Upper lobe of left lung (tissue), 4 donors: ENCODE measurements at regions not wholly inside any gene's neighbourhood (a gene's known extent, or its start where the extent isn't known, plus 50 kb on each side); places are given as distances from the start of the nearest gene placed in this dataset.

Source experiments
- EP300 ChIP-seq, 4 donors: sonication (generic); formaldehyde crosslinking; IDR thresholded peaks; one replicate each; pipeline ENCODE4 v1.5.1; 2017; ENCODE audit warnings: antibody characterized with exemption in 4 of 4, control low read depth in 2 of 4
- POLR2A ChIP-seq, 4 donors: fragments of 450-650 bp; IDR thresholded peaks; one replicate each; pipeline ENCODE4 v1.5.1; 2016 to 2017; ENCODE audit warnings: antibody characterized with exemption in 4 of 4, mild to moderate bottlenecking in 2 of 4
- POLR2AphosphoS5 ChIP-seq, 2 donors: sonication (generic); formaldehyde crosslinking; IDR thresholded peaks; one replicate each; pipeline ENCODE4 v1.5.1; 2017; ENCODE audit warnings: antibody characterized with exemption in 2 of 2
- TF ChIP-seq, protein P1 (sequence below), 6 experiments: fragments of 450-650 bp in 4 of 6; fragments of 200-600 bp in 2 of 6; sonication (generic) in 2 of 6; IDR thresholded peaks; one replicate each; pipeline ENCODE4 v1.5.1; 2016 to 2019; ENCODE audit warnings: antibody characterized with exemption in 6 of 6

DNA sequence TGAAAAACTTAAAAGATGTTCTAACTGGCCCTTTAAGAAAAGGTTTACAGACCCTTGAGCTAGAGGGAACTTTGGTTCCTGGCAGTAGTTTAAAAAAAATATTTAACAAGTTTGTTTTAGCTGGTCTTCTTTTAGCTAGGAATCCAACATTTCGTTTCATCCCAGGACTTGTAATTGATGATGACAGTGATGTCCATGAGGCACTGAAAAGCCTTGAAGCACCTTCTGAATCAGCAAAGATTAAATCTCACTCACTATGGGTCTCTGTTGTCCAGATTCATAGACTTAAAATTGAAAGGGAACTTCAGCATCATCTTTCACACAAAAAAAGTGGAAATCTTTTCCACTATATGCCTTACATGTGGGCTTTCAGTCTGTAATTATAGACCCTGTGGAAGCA lies 102.9 kb upstream of the ETAA1 start:
- TF ChIP-seq, protein P1, sequence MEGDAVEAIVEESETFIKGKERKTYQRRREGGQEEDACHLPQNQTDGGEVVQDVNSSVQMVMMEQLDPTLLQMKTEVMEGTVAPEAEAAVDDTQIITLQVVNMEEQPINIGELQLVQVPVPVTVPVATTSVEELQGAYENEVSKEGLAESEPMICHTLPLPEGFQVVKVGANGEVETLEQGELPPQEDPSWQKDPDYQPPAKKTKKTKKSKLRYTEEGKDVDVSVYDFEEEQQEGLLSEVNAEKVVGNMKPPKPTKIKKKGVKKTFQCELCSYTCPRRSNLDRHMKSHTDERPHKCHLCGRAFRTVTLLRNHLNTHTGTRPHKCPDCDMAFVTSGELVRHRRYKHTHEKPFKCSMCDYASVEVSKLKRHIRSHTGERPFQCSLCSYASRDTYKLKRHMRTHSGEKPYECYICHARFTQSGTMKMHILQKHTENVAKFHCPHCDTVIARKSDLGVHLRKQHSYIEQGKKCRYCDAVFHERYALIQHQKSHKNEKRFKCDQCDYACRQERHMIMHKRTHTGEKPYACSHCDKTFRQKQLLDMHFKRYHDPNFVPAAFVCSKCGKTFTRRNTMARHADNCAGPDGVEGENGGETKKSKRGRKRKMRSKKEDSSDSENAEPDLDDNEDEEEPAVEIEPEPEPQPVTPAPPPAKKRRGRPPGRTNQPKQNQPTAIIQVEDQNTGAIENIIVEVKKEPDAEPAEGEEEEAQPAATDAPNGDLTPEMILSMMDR (IDR thresholded peaks at IDR 0.05) = no peak
- TF ChIP-seq EP300 (IDR thresholded peaks at IDR 0.05) (no peak), POLR2AphosphoS5 (IDR thresholded peaks at IDR 0.05) (no peak), POLR2A (IDR thresholded peaks at IDR 0.05) (no peak)
